Pulmonary artery endothelial cell (primary cell): ENCODE measurements at regions not wholly inside any gene's neighbourhood (a gene's known extent, or its start where the extent isn't known, plus 50 kb on each side); places are given as distances from the start of the nearest gene placed in this dataset.
A peak's percentile ranks its signal among the peaks of the same experiment; 100 is the strongest.

Experiments
- DNase-seq: peaks from one replicate; pipeline ENCODE4 v3.0.0-alpha.2; 2011; ENCODE audit warnings: low read depth, low spot score

GRCh38 chr15:81608309-81608829, 234.4 kb upstream of the TMC3 start:
- no peak for DNase-seq

GRCh38 chr15:81604713-81605112, 230.7 kb upstream of the TMC3 start:
- no peak for DNase-seq

DNA sequence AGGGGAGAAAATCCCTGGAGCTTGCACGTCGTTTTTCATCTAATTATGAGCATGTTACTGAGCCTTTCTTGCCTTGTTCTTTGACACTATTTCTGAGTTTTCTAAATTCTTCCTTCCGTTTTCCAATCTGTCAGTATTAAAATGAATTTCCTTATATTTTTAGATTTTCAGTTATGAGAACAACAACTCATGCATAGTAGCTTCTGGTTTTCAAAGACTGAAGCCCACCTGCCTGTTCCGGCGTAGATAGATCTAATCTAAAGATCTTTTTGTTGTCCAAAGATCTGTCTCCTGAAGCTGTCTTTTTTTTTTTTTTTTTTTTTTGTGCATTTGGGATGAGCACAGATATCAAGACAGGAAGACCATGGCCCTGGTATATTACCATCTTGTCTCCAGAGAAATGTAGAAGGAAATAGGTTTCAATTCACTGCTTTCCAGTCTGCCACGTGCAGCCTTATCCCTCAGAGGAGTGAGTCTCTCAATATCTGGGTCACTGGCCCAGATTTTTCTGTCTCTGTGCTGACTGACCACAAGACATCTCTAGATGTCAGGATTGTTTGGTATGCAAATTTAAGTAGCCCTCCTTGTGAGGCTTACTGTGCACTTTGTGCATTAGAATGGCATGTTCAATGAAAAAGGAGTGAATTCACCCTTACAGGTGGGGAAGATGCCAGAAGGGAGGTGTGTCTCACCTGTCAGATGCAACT, 222.3 kb upstream of the TMC3 start:
- no peak for DNase-seq

GRCh38 chr15:81595752-81596151, 221.7 kb upstream of the TMC3 start:
- no peak for DNase-seq

DNA sequence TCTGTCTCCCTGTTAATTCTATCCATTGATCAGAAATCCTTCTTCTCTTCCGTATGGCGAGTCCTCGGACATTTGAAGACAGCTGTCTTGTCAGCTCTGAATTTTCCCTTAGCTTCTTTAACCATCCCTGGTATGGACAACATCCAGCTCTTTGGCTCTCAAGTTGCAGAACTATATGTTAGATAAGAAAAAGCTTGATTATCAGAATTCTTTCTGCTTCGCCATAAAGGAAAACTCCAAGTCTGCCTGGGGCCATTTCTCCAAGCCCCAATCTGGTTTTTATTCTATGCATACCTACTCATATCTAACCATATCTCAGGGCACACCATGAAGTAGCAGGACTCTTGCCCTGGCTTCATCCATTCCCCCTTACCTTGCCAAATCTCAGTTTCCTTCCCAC, 215.7 kb upstream of the TMC3 start:
- no peak for DNase-seq

DNA sequence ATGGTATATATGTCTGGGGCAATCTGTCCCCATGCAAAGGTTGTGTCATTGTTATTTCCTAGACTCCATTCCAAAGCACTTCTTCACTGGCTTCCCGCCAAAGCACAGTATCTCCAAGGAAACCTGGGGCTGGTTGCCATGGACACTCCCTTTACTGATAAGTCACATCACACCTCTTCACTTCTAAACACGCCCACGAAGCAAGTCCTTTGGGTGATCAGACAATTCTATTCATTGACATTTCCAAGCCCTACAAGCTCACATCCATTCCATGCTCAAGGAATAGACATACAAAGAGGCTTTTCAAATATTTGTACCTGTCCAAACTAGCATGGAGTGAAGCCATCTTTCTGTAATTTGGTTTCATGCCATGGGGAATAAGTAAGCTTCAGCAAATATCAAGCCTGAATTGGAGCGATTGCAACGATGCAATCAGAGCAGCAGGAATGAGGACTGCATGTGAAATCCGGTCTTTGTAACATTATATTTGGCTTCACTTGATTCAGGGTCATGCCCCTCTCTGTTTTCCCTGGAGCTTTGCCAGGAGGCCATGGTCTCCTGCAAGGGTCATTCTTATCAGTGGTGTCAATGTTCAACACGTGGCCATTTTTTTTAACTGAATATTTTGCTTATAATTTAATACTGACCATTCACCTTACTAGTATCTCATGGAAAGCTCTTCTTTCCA, 201.6 kb upstream of the TMC3 start:
- DNase-seq: peak; percentile 29

DNA sequence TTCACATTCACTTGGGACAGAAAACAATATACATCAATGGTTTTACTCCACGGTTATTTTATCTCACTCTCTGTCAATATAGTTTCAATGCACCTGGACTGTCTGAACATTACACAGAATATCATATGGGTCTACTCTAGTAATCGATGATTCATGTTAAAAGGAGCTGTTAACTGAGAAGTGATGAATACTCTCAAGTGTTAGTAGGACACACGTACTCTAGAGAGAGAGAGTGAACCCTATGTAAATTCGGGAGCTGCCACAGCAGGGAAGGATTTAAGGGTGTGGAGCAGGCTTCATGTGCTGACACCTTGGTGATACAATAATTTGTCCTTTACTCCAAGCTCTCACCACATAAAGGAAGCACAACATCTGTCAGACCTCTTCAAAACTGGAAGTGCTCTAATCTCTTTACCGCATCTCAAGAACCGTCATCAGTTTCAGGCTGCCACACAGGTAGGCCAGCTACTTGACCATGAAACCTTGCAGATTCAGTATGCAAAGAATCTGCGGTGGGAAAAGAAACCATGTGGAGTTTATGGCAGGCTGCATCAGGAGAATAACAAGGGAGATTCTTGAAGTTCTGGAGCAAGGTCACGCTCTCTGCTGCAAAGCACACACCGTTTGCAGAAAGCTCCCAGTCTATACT, 199.2 kb upstream of the TMC3 start:
- DNase-seq: no peak

DNA sequence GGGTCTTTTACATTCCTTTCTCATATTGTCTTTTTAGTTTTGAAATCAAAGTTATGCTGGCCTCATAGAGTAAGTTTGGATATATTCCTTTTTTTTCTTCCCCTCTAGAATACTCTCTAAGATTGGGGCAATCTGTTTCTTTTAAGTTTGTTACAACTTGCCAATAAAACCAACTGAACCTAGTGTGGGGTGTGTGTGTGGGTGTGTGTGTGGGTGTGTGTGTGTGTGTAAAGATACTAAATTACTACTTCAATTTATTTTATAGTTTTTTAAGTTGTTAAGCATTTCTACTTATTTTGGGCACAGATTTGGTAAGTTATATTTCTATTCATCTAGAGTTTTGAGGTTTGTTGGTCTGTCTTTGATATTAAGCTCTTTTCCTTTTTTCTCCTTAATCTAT, 198.2 kb upstream of the TMC3 start:
- no peak for DNase-seq

DNA sequence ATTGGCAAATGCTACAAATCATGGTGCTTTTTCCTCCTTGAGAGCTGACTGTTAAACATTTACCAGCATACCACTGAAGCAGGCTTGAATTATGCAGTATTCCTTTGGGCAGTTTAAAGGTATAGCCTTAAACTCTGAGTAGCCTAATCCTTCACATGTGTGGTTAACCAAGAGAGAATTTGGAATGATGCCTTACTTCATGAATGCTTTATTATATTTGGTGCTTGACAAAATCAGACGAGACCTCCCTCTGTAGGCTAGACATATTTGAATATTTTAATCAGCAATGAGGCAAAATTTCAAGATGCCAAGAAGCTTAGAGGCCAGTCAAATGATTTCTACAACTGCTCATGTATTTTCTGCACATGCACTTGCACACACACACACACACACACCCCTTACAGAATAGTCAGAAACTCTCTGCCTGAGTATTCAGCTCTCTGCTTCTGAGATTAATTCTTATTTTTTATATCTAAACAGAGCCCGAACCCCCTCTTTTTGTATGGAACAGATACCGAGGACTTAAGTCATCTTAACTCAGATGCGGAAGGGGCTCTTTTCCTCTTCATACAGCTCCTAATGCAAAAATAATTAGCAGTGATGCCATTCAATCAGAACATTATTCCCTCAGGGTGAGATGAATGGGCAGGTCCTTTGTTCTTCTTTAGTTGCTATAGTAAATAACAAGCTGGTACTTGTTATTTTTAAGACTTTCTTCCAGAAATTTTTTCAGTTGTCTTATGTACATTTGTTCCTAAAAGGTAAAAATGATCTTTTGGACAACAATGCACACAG, 195.5 kb upstream of the TMC3 start:
- no peak for DNase-seq

- DNase-seq: no peak
These were observed 193.9 kb upstream of the TMC3 start for GRCh38 chr15:81567924-81568323.

DNA sequence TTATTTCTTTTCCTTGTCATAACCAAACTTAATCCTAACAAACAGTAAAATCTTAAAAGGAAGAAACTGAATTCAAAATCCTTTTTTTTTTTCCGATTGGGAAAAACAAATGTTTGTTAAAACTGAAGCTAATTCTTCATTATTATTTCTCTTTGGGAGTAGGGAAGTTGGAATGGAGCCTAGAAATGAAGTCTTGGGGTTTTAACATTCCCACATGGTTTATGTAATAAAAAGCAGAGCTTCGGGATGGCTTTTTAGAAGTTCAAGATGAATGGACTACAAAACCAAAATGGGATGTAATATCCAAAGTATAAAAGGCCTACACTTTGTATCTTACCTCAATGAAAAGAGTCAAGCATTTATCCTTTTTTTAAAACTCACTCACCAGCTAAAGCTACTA, 189.0 kb upstream of the TMC3 start:
- no peak for DNase-seq

DNA sequence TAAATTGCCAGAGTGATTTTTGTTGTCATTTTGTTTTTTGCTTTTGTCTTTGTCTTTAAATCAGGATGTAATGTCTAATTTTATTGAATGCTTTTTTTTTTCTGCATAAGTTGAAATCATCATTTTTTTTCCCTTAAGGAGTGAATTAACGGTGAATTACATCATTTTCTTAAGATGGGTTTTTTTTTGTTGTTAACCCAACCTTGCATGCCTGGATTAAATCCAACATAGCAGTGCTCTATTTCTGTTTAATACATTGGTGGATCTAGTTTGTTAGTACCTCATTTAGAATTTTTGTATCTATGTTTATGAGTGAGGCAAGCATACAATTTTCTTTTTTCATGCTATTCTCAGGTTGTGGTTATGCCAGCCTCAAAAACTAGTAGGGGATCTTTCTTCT, 186.4 kb upstream of the TMC3 start:
- DNase-seq: no peak

DNA sequence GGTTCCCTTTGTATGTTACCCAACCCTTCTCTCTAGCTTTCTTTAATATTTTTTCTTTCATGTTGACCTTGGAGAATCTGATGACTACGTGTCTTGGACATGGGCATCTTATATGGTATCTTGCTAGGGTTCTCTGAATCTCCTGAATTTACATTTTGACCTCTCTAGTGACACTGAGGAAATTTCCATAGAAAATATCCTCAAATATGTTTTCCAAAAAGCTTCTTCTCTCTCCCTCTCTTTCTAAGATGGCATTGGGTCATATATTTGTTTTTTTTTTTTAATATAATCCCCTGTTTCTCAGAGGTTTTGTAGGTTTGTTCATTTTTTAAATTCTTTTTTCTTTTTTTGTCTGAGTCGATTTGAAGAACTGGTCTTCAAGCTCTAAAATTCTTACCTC, 184.0 kb upstream of the TMC3 start:
- no peak for DNase-seq

DNA sequence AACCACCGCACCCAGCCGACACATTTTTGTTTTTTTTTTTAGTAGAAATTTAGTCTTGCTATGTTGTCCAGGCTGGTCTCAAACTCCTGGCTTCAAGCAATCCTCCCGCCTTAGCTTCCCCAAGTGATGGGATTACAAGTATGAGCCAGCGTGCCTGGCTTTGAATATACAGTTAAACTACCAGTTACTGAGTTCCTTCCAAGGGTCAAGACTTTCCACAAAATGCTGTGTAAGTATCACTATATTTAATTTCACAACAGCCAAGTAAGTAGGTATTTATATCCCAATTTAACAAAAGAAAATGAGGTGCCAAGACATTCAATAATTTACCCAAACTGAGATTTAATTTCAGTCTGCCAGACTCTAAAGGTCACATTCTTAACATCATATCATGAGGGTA, 181.3 kb upstream of the TMC3 start:
- no peak for DNase-seq

GRCh38 chr15:81548365-81549130, 174.5 kb upstream of the TMC3 start:
- DNase-seq: no peak

GRCh38 chr15:81547521-81548132, 173.6 kb upstream of the TMC3 start:
- DNase-seq: no peak

- DNase-seq: no peak
These were observed 170.4 kb upstream of the TMC3 start for GRCh38 chr15:81544385-81544784.

DNA sequence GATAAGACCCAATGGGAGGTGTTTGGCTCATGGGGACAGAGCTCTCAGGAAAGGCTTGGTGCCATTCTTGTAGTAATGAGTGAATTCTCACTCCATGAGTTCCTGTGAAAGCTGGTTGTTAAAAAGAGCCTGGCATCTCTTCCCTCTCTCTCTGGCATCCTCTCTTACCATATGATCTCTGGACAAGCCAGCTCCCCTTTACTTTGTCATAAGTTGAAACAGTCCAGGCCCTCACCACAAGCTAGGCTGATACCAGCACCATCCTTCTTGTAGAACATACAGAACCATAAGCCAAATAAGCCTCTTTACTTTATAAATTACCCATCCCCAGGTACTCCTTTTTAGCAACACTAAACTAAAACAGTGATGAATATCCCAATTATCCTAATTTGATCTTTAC, 166.9 kb upstream of the TMC3 start:
- DNase-seq: no peak

GRCh38 chr15:81536356-81536755, 162.3 kb upstream of the TMC3 start:
- no peak for DNase-seq

GRCh38 chr15:81534124-81534523, 160.1 kb upstream of the TMC3 start:
- DNase-seq: no peak

DNA sequence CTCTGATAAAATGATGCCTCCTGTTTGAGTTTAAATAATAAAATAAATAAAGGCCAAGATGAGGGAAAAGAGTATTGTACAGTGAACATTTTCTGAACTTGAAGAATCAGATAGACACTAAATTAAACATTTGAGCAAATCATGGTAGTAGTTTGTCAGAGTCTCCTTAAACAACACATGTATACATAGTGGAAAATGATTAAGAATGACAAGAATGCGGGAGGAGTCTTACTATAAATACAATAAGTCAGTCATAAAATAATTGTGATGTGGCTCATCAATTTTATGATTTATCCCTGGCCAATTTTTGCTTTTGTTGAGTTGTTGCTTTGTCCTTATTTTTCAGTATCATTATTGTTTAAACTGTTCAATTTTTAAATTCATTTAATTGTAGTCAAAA, 158.0 kb upstream of the TMC3 start:
- no peak for DNase-seq
